Progenitor cell of endocrine pancreas (in vitro differentiated cells): ENCODE measurements at regions not wholly inside any gene's neighbourhood (a gene's known extent, or its start where the extent isn't known, plus 50 kb on each side); places are given as distances from the start of the nearest gene placed in this dataset.

ENCODE experiments used
- DNase-seq: peaks from one replicate; pipeline ENCODE4 v3.0.0; 2021; ENCODE audit warnings: low spot score; ENCODE audit not compliant: unreplicated experiment
- H3K27ac Mint-ChIP-seq: 2 replicates; pipeline ENCODE4 v1.8.0; 2021; ENCODE audit warnings: mild to moderate bottlenecking, moderate library complexity, mixed read lengths
- H3K27me3 Mint-ChIP-seq: 2 replicates; pipeline ENCODE4 v1.8.0; 2021; ENCODE audit warnings: mixed read lengths
- H3K36me3 Mint-ChIP-seq: 2 replicates; pipeline ENCODE4 v1.8.0; 2022; ENCODE audit warnings: mixed read lengths; ENCODE audit not compliant: insufficient read depth
- H3K4me1 Mint-ChIP-seq: 2 replicates; pipeline ENCODE4 v1.8.0; 2021; ENCODE audit warnings: low read depth, mixed read lengths
- H3K4me3 Mint-ChIP-seq: 2 replicates; pipeline ENCODE4 v1.8.0; 2021; ENCODE audit warnings: low read depth, mild to moderate bottlenecking, moderate library complexity, mixed read lengths
- H3K9me3 Mint-ChIP-seq: 2 replicates; pipeline ENCODE4 v1.8.0; 2021; ENCODE audit warnings: low read depth, mixed read lengths
- TF ChIP-seq, protein P1 (sequence below): fragments of 200-600 bp; sonication (generic); IDR thresholded peaks from one replicate; pipeline ENCODE4 v1.5.0; 2021; ENCODE audit warnings: antibody characterized with exemption, mild to moderate bottlenecking; ENCODE audit not compliant: unreplicated experiment

GRCh38 chr2:134131681-134132489 lies 122.0 kb upstream of the MGAT5 start:
- Mint-ChIP-seq H3K27ac (no peak overlapping the region), H3K4me1 (peaks cover 21% of the 10 kb centered on the region), H3K9me3 (peaks cover 5% of the 10 kb centered on the region)

GRCh38 chr2:134132490-134132857 lies 121.4 kb upstream of the MGAT5 start:
- H3K4me1 Mint-ChIP-seq, result peaks cover 23% of the 10 kb centered on the region
- no peak for DNase-seq
- H3K27ac Mint-ChIP-seq, result no peak overlapping the region
- TF ChIP-seq, protein P1, sequence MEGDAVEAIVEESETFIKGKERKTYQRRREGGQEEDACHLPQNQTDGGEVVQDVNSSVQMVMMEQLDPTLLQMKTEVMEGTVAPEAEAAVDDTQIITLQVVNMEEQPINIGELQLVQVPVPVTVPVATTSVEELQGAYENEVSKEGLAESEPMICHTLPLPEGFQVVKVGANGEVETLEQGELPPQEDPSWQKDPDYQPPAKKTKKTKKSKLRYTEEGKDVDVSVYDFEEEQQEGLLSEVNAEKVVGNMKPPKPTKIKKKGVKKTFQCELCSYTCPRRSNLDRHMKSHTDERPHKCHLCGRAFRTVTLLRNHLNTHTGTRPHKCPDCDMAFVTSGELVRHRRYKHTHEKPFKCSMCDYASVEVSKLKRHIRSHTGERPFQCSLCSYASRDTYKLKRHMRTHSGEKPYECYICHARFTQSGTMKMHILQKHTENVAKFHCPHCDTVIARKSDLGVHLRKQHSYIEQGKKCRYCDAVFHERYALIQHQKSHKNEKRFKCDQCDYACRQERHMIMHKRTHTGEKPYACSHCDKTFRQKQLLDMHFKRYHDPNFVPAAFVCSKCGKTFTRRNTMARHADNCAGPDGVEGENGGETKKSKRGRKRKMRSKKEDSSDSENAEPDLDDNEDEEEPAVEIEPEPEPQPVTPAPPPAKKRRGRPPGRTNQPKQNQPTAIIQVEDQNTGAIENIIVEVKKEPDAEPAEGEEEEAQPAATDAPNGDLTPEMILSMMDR, result no peak
- H3K27me3 Mint-ChIP-seq, result no peaks in the 10 kb centered on the region
- peaks cover 20% of the 10 kb centered on the region for H3K36me3 Mint-ChIP-seq
- H3K4me3 Mint-ChIP-seq, result no peak overlapping the region
- peaks cover 5% of the 10 kb centered on the region for H3K9me3 Mint-ChIP-seq

More at GRCh38 chr2:134131681-134132489, 122.0 kb upstream of the MGAT5 start:
- DNase-seq, result no peak
- H3K27me3 Mint-ChIP-seq, result no peaks in the 10 kb centered on the region
- TF ChIP-seq, protein P1, result no peak
- peaks cover 20% of the 10 kb centered on the region for H3K36me3 Mint-ChIP-seq
- no peak overlapping the region for H3K4me3 Mint-ChIP-seq

GRCh38 chr2:134133622-134134312 lies 120.1 kb upstream of the MGAT5 start:
- no peak overlapping the region for H3K4me3 Mint-ChIP-seq
- H3K27me3 Mint-ChIP-seq, result no peaks in the 10 kb centered on the region
- TF ChIP-seq, protein P1, result no peak
- peaks cover 18% of the 10 kb centered on the region for H3K4me1 Mint-ChIP-seq
- DNase-seq, result no peak
- peaks cover 5% of the 10 kb centered on the region for H3K9me3 Mint-ChIP-seq
- H3K27ac Mint-ChIP-seq, result peak overlapping the region; percentile 68
- peaks cover 18% of the 10 kb centered on the region for H3K36me3 Mint-ChIP-seq

DNA sequence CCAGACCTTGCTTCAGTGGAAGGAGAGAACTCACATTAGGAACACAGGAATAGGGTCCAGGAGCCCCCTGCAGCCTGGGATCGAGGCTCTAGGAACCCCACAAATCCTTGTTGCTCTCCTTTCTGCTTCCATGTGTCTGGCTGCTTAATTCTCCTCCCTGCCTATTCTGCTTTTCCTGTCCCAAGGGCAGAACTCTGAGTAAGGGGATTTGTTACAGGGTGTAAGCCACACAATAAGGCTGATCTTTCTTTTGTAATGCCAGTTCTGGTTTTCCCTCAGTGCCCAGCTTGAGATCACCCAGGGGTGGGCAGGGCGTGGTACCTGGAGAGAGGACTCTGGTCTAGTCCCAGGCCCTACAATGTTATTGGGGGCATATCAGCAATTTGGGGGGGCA lies 119.6 kb upstream of the MGAT5 start:
- H3K27me3 Mint-ChIP-seq, result no peaks in the 10 kb centered on the region
- peaks cover 18% of the 10 kb centered on the region for H3K4me1 Mint-ChIP-seq
- H3K36me3 Mint-ChIP-seq, result peaks cover 18% of the 10 kb centered on the region
- H3K4me3 Mint-ChIP-seq, result no peak overlapping the region
- no peak overlapping the region for H3K27ac Mint-ChIP-seq
- H3K9me3 Mint-ChIP-seq, result peaks cover 4% of the 10 kb centered on the region
- no peak for DNase-seq
- TF ChIP-seq, protein P1, result no peak

GRCh38 chr2:134134827-134135226 lies 119.0 kb upstream of the MGAT5 start:
- no peak for DNase-seq
- H3K27me3 Mint-ChIP-seq, result no peaks in the 10 kb centered on the region
- TF ChIP-seq, protein P1, result no peak
- no peak overlapping the region for H3K4me3 Mint-ChIP-seq
- H3K27ac Mint-ChIP-seq, result no peak overlapping the region
- H3K9me3 Mint-ChIP-seq, result peaks cover 3% of the 10 kb centered on the region
- H3K36me3 Mint-ChIP-seq, result peaks cover 16% of the 10 kb centered on the region
- H3K4me1 Mint-ChIP-seq, result peaks cover 18% of the 10 kb centered on the region
